SK-N-SH (cell line): ENCODE measurements at regions not wholly inside any gene's neighbourhood (a gene's known extent, or its start where the extent isn't known, plus 50 kb on each side); places are given as distances from the start of the nearest gene placed in this dataset.

ENCODE experiments used
- CTCF ChIP-seq: fragments of 200-600 bp; sonication (generic); IDR thresholded peaks from 2 replicates; pipeline ENCODE4 v1.6.1; 2017; ENCODE audit warnings: antibody characterized with exemption, mild to moderate bottlenecking, moderate library complexity
- EP300 ChIP-seq, 2 experiments: IDR thresholded peaks; 2 replicates each; pipeline versions ENCODE4 v1.4.0 to v1.6.1; 2012; ENCODE audit warnings: borderline replicate concordance in 1 of 2, low read depth in 1 of 2, low read length in 1 of 2
- JUND ChIP-seq: IDR thresholded peaks from 2 replicates; pipeline ENCODE4 v1.4.0; 2012
- POLR2AphosphoS5 ChIP-seq: IDR thresholded peaks from 2 replicates; pipeline ENCODE4 v1.6.1; 2012; ENCODE audit warnings: low read depth, low read length
- USF2 ChIP-seq: fragments of 150-350 bp; IDR thresholded peaks from 2 replicates; pipeline ENCODE4 v1.6.1; 2017; ENCODE audit warnings: antibody characterized with exemption, low read length, low read depth, borderline replicate concordance

GRCh38 chrX:8873102-8873501 lies 71.9 kb upstream of the FAM9A start:
- TF ChIP-seq USF2 (no peak), JUND (no peak), CTCF (no peak), EP300 (IDR thresholded peaks at IDR 0.05; ENCODE audit: borderline replicate concordance in 1 of 2, low read depth in 1 of 2, low read length in 1 of 2) (no peak), POLR2AphosphoS5 (no peak)
